Astrocyte of the hippocampus (primary cell): ENCODE measurements at regions not wholly inside any gene's neighbourhood (a gene's known extent, or its start where the extent isn't known, plus 50 kb on each side); places are given as distances from the start of the nearest gene placed in this dataset.

Experiments used
- DNase-seq: peaks from one replicate; pipeline ENCODE4 v3.0.0; 2011; ENCODE audit warnings: low read depth, low spot score

- no peak for DNase-seq
Observed at GRCh38 chr20:58600756-58601155, 50.3 kb upstream of the STX16 start.

GRCh38 chr20:58599966-58600365 lies 51.1 kb upstream of the STX16 start:
- DNase-seq: no peak

- DNase-seq: no peak
Observed at GRCh38 chr20:58598211-58599015, 52.7 kb upstream of the STX16 start.

GRCh38 chr20:58597249-58597891 lies 53.7 kb upstream of the STX16 start:
- DNase-seq: peak; percentile 61

- DNase-seq: no peak
Observed at GRCh38 chr20:58596750-58597248, 54.3 kb upstream of the STX16 start.

- no peak for DNase-seq
Observed at GRCh38 chr20:58596244-58596643, 54.8 kb upstream of the STX16 start.

- DNase-seq: no peak
Observed at GRCh38 chr20:58595167-58595566, 55.9 kb upstream of the STX16 start.

- no peak for DNase-seq
Observed at GRCh38 chr20:58593880-58594638, 57.0 kb upstream of the STX16 start.

- DNase-seq: no peak
Observed at GRCh38 chr20:58592076-58592695, 58.9 kb upstream of the STX16 start.

- no peak for DNase-seq
Observed at GRCh38 chr20:58590679-58591473, 60.2 kb upstream of the STX16 start.

- DNase-seq: no peak
Observed at GRCh38 chr20:58587467-58587866, 63.6 kb upstream of the STX16 start.

GRCh38 chr20:58586565-58587093 lies 64.5 kb upstream of the STX16 start:
- no peak for DNase-seq

- no peak for DNase-seq
Observed at GRCh38 chr20:58585753-58586540, 65.1 kb upstream of the STX16 start.

- DNase-seq: peak; percentile 22
Observed at GRCh38 chr20:58584881-58585752, 66.0 kb upstream of the STX16 start.

- no peak for DNase-seq
Observed at GRCh38 chr20:58584051-58584824, 66.8 kb upstream of the STX16 start.

GRCh38 chr20:58583586-58583985 lies 67.5 kb upstream of the STX16 start:
- DNase-seq: no peak

GRCh38 chr20:58583176-58583575 lies 67.9 kb upstream of the STX16 start:
- DNase-seq: no peak

GRCh38 chr20:58580474-58580835 lies 65.3 kb upstream of the APCDD1L start:
- DNase-seq: no peak
